ENCODE measurements at regions not wholly inside any gene's neighbourhood (a gene's known extent, or its start where the extent isn't known, plus 50 kb on each side); places are given as distances from the start of the nearest gene placed in this dataset.

DNA sequence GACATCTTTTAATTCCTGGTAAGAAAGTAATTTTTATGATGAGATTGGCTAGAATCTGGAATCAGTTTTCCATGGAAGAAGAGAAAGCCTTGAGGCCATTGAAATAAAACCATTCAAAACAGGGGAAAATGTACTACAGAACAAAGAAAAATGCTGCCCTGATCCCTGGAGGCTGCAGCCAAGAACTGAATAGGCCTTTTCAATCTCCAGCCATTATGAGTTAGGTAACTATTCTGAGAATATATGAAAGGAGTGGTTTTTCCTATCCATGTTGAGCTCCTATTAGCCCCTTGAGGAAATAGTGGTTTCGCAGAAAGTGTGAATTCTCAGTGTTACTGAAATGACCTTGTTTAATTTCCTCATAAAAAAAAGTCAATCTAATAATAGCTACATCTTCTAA is 408.5 kb upstream of the GRAMD2B start:
- TF ChIP-seq, protein P1, sequence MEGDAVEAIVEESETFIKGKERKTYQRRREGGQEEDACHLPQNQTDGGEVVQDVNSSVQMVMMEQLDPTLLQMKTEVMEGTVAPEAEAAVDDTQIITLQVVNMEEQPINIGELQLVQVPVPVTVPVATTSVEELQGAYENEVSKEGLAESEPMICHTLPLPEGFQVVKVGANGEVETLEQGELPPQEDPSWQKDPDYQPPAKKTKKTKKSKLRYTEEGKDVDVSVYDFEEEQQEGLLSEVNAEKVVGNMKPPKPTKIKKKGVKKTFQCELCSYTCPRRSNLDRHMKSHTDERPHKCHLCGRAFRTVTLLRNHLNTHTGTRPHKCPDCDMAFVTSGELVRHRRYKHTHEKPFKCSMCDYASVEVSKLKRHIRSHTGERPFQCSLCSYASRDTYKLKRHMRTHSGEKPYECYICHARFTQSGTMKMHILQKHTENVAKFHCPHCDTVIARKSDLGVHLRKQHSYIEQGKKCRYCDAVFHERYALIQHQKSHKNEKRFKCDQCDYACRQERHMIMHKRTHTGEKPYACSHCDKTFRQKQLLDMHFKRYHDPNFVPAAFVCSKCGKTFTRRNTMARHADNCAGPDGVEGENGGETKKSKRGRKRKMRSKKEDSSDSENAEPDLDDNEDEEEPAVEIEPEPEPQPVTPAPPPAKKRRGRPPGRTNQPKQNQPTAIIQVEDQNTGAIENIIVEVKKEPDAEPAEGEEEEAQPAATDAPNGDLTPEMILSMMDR (IDR thresholded peaks at IDR 0.05): no peak
- TF ChIP-seq POLR2A (IDR thresholded peaks at IDR 0.05; ENCODE audit: low read length) (no peak), MAFK (IDR thresholded peaks at IDR 0.05; ENCODE audit: partially characterized antibody) (no peak)
